Ureter (tissue), 1 donor: ENCODE measurements at regions not wholly inside any gene's neighbourhood (a gene's known extent, or its start where the extent isn't known, plus 50 kb on each side); places are given as distances from the start of the nearest gene placed in this dataset.
"Not testable (repeated sequence)": the region's sequence is repeated elsewhere in the genome, so short reads cannot be mapped to it uniquely, and the experiment has no call there.

Experiments used
- DNase-seq: peaks from one replicate; pipeline ENCODE4 v3.0.0-alpha.2; 2020; ENCODE audit warnings: low spot score
- donor health status: DM: yes; HTN: yes; CAD: no.

DNA sequence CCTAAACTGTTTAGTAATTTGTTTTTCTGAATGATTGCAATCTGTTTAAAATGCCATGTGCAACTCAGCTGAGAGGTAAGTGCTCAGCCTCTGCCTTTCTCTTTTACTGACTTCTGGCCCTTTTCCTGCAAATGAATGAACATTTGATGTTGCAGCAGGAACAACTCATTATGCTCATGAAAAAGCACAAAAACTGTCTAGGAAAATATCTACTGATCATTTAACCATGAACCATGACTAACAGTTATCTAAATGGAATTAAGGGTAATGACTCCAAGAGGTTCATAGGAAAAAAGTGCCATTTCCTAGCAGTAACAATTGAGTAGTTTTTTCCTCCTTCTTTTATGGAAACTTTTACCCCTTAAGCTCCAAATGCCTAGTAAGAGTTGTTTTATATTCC, 70.6 kb upstream of the ANKH start:
- no peak for DNase-seq

DNA sequence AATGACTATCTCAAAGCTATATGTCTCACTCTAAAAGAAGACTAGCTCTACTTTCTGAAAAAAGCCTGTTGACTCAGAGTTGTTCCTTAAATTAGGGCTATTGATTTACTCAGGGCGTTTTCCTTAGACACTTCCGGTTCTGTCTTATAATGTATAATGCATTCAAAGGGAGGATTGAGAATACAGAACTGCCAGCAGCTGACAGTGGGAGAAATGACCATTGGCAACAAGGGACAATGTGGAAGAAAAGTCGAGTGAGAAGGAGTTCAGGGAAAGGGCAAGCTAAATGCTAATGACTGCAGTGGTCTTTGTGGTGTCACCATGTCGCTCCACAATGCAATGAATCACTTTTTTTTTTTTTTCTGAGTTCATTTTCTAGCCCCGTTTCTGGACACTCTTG, 65.7 kb upstream of the ANKH start:
- no peak for DNase-seq

DNA sequence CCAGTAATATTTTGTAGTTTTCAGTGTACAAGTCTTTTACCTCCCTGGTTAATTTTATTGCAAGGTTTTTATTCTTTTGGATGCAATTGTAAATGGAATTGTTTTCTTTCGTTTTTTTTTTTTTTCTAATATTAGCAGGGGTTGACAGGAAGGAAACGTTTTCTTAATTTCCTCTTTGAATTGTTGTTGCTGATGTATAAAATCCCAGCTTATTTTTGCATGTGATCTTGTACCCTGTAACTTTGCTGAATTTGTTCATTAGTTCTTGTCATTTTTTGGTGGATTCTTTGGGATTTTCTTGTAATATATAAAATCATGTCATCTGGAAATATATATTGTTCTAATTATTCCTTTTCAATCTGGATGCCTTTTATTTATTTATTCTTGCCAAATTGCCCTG, 65.0 kb upstream of the ANKH start:
- no peak for DNase-seq

DNA sequence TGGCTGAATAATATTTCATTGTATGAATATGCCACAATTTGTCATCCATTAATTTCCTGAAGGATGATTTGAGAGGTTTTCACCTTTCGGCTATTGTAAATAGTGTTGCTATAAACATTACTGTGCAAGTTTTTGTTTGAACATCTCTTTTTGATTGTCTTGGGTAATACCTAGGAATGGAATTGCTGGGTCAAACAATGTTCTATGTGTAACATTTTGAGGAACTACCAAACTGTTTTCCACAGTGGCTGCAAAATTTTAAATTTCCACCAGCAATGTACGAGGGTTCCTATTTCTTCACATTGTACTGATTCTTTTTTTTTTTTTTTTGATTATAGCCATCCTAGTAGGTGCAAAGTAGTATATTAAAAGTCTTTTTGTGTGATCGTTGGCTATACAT, 63.8 kb upstream of the ANKH start:
- DNase-seq: no peak

DNA sequence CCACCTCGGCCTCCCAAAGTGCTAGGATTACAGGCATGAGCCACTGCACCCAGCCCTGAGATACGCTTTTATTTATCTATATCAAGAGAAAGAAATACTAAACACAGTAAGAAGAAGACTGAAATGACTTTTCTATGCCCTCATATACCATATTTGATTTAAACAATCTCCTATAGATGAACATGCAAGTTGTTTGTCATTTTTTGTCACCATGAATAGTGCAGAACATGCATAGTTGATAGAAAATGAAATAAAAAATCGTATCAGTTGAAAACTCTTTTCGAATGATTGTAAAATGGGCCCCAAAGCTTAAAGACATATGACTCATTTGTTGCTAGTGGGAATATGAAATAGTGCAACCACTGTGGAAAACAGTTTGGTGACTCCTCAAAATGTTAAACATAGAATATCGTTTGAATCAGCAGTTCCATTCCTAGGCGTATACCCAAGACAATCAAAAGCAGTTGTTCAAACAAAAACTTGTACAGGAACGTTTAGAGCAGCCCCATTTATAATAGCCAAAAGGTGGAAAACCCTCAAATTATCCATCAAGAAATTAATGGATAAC, 61.4 kb upstream of the ANKH start:
- no peak for DNase-seq

DNA sequence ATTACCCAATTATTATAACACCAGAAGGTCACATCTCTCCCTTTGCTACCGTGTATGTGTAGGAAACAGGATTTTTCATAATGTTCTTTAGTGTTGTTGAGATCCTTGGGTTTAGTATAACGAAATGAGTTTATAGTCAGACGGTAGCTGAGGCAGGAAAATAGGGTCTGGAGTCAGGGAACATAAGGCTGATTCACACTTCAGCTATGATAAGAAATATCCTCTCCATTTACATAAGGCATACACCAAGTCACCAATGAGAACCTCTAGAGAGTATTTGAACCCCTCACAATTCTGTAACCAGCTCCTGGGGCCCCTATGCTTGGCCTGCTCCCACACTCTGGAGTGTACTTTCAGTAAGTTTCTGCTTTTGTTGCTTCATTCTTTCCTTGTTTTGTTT, 58.9 kb upstream of the ANKH start:
- DNase-seq: no peak

DNA sequence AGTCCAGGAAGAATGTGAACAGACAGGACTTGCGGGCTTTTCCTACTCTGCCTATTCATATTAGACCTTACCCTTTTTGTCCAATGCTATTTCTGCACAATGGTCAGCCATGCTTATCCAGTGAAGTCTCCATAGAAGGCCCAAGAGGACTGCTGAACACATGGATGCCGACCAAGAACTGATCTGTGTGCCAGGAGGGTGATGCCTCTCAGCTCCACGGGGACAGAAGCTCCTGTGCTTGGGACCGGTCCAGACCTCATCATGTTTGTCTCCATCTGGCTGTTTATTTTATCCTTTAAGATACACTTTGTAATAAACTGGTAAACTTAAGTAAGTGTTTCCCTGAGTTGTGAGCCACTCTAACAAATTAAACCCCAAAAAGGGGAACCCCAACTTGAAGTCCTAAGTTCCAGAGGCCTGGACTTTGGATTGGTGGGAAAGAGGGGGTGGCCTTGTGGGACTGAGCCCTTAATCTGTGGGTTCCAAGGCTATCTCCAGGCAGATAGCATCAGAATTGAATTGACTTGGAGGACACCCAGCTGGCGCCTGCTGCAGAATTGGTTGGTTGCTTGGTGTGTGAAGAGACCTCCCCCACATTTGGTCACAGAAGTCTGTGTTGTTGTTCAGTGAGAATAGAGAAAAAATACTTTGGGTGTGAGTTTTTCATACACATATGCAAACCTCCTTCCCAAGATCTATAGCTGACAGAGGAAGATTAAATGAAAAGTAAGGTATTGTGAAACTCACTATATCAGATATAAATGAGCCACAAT, 57.9 kb upstream of the ANKH start:
- no peak for DNase-seq

DNA sequence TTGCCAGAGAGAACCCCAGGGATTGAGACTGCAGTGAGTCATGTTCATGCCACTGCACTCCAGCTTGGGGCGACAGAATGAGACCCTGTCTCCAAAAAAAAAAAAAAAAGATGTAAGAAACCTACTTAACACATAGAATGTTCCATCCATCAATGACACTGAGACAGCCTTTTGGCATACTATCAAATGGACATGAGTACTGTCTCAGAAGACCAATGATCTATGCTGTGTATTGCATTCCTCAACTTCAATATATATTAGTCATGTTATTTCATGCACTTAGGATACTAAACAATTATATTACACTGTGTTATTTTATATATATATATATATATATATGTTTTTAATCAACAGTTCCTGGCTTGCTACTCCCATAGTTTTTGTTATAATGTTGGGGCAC, 57.1 kb upstream of the ANKH start:
- DNase-seq: no peak

DNA sequence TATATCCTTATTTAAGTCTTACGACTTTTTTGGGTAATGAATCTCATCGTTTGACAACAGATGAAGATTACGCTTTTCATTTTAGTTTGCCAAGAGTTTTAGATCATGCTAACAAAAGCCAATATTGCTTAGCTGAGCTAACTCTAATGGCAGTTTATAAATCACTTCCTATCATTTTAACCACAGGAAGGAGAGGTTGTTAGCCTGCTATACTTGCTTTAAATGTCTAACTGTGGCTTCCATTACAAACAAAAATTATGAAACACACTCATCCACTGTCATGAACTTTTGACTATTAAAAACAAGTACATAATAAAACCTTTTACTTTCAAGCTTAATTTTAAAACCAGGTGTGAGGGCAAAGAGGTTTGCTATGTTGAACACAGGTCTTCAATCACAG, 53.7 kb upstream of the ANKH start:
- DNase-seq: no peak

DNA sequence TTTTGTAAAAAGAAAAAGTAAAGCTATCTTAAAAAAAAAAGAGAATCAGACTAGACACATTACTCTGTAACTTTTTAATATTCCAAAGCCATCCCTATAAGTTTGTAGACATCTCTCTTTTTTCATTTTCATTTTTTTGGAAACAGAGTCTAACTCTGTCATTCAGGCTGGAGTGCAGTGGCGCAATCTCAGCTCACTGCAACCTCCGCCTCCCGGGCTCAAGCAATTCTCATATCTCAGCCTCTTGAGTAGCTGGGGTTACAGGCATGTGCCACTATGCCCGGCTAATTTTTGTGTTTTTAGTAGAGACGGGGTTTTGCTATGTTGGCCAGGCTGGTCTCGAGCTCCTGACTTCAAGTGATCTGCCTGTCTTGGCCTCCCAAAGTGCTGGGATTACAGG, 51.4 kb upstream of the ANKH start:
- DNase-seq: not testable (repeated sequence)

DNA sequence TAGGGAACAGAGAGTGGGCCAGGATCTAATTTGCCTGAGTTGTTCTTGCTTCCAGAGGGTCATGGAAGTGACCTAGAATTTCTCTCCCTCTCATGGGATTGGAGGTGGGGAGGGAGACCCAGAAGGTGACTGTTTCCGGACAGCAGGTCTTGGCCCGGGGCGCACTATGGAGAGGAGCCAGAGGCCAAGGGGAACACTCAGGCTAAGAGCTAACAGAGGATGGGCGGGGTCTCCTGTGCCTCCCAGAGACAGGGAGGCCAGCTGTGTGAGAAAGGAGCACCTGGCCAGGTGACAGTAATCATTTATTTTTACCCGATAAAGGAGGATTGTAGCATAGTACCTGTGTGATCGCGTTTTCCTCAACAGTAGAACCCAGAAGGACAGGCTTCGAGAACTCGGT, 50.9 kb upstream of the ANKH start:
- DNase-seq: no peak
